CD4-positive, CD25-positive, alpha-beta regulatory T cell (primary cell): ENCODE measurements at regions not wholly inside any gene's neighbourhood (a gene's known extent, or its start where the extent isn't known, plus 50 kb on each side); places are given as distances from the start of the nearest gene placed in this dataset.
A peak's percentile ranks its signal among the peaks of the same experiment; 100 is the strongest.

ENCODE experiments used
- ATAC-seq, 2 donors: fragments of 150-1000 bp; cut with Tn5 transposase; one replicate each; pipeline ENCODE4 v1.10.0; 2021; ENCODE audit warnings: low read depth in 2 of 2, moderate number of reproducible peaks in 2 of 2, moderate library complexity in 1 of 2
- DNase-seq, 3 donors: peaks; one replicate each; pipeline versions ENCODE4 v3.0.0 to v3.0.0-alpha.2; 2012 to 2022; ENCODE audit warnings: mixed read lengths in 1 of 3
- H3K27ac ChIP-seq: one replicate; pipeline ENCODE4 v1.7.0; 2013; ENCODE audit warnings: mild to moderate bottlenecking, low read length; ENCODE audit not compliant: insufficient read depth, poor library complexity, severe bottlenecking
- H3K27me3 ChIP-seq: one replicate; pipeline ENCODE4 v1.7.0; 2013; ENCODE audit warnings: low read length; ENCODE audit not compliant: control insufficient read depth, insufficient read depth
- H3K36me3 ChIP-seq: one replicate; pipeline ENCODE4 v1.7.0; 2013; ENCODE audit warnings: mild to moderate bottlenecking, low read length, moderate library complexity; ENCODE audit not compliant: control insufficient read depth, insufficient read depth
- H3K4me1 ChIP-seq: 2 replicates; pipeline ENCODE4 v1.7.0; 2013; ENCODE audit warnings: mild to moderate bottlenecking, low read length; ENCODE audit not compliant: insufficient read depth, control insufficient read depth, poor library complexity, severe bottlenecking
- H3K4me3 ChIP-seq: one replicate; pipeline ENCODE4 v1.7.0; 2013; ENCODE audit warnings: low read depth, mild to moderate bottlenecking, low read length, moderate library complexity
- H3K9me3 ChIP-seq, 2 experiments: 1 replicate in 1 of 2; 2 replicates in 1 of 2; pipeline ENCODE4 v1.7.0; 2013; ENCODE audit warnings: low read length in 2 of 2, mild to moderate bottlenecking in 1 of 2, moderate library complexity in 1 of 2; ENCODE audit not compliant: control insufficient read depth in 2 of 2
- H3K27ac Mint-ChIP-seq, 3 donors: one replicate each; pipeline ENCODE4 v1.8.0; 2020 to 2022; ENCODE audit warnings: mild to moderate bottlenecking in 3 of 3, mixed read lengths in 3 of 3, moderate library complexity in 2 of 3
- H3K27me3 Mint-ChIP-seq: one replicate; pipeline ENCODE4 v1.8.0; 2022; ENCODE audit warnings: mild to moderate bottlenecking, mixed read lengths
- H3K36me3 Mint-ChIP-seq: one replicate; pipeline ENCODE4 v1.8.0; 2020; ENCODE audit warnings: mixed read lengths
- H3K4me1 Mint-ChIP-seq, 4 donors: one replicate each; pipeline ENCODE4 v1.8.0; 2020 to 2022; ENCODE audit warnings: mixed read lengths in 4 of 4, mild to moderate bottlenecking in 1 of 4
- H3K4me3 Mint-ChIP-seq, 4 donors: one replicate each; pipeline ENCODE4 v1.8.0; 2020 to 2022; ENCODE audit warnings: mild to moderate bottlenecking in 4 of 4, mixed read lengths in 4 of 4, moderate library complexity in 3 of 4
- H3K9me3 Mint-ChIP-seq, 7 donors: one replicate each; pipeline ENCODE4 v1.8.0; 2020 to 2022; ENCODE audit warnings: mixed read lengths in 7 of 7, mild to moderate bottlenecking in 3 of 7, moderate library complexity in 2 of 7

DNA sequence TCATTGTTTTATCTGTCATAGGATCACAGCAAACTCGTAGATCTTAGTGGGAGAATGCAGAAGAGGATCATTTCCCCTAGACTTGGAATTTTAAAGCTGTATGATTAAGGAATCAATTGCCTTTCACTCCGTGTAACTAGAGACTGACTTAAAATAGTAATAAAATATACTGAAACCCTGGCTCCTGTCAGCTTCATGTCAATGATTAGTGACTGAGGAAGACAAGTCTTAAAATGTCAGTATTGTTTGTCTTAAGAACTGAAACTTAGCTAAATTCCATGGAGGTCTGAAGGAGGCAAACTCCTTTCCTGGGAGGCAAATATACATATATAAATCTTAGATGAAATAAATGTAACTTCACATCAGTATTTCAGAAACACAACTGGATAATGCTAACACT, 1016.7 kb upstream of the PCDH10 start:
- peaks cover 0 to 4% of the 10 kb centered on the region in 2 experiments for H3K9me3 ChIP-seq
- H3K4me3 Mint-ChIP-seq, result no peak overlapping the region
- no peak overlapping the region for H3K27ac ChIP-seq

DNA sequence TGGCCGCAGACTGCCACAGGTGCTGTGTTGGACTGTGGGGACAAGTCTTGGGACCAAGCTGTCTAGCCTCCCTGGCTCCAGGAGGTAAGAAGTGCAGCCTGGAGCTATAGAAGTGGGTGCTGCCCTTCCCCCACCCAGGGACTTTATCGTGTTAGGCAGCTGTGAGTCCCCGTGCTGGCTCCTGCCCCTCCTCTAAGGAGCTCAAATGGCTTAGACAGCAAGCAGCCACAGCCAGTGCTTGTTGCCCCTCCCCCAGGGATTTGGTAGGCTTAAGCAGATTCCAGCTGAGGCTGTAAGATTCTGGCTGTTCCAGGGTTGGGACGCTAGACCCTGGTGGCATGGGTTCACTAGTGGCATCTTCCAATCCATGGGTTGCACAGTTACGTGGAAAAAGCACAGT, 979.4 kb upstream of the PCDH10 start:
- Mint-ChIP-seq H3K36me3 (no peaks in the 10 kb centered on the region), H3K27me3 (no peaks in the 10 kb centered on the region), H3K4me3 (no peak overlapping the region), H3K27ac (no peak overlapping the region), H3K4me1 (no peaks in the 10 kb centered on the region), H3K9me3 (peaks cover 8 to 22% (median 15%) of the 10 kb centered on the region in 7 donors)
- Histone ChIP-seq H3K27me3 (no peaks in the 10 kb centered on the region), H3K27ac (no peak overlapping the region), H3K4me3 (no peak overlapping the region), H3K9me3 (peaks cover 0 to 16% of the 10 kb centered on the region in 2 experiments), H3K4me1 (no peaks in the 10 kb centered on the region), H3K36me3 (no peaks in the 10 kb centered on the region)
- DNase-seq, result no peak
- no peak for ATAC-seq

More for the DNA sequence above, 1016.7 kb upstream of the PCDH10 start:
- Mint-ChIP-seq H3K36me3 (no peaks in the 10 kb centered on the region), H3K27ac (no peak overlapping the region), H3K27me3 (no peaks in the 10 kb centered on the region), H3K4me1 (no peaks in the 10 kb centered on the region), H3K9me3 (peaks cover 1 to 22% (median 8%) of the 10 kb centered on the region in 7 donors)
- no peaks in the 10 kb centered on the region for H3K27me3 ChIP-seq
- H3K36me3 ChIP-seq, result no peaks in the 10 kb centered on the region
- no peaks in the 10 kb centered on the region for H3K4me1 ChIP-seq
- DNase-seq, result no peak
- no peak overlapping the region for H3K4me3 ChIP-seq
- ATAC-seq, result no peak

GRCh38 chr4:132180020-132180427, 969.1 kb upstream of the PCDH10 start:
- no peak for ATAC-seq
- no peak for DNase-seq
- Histone ChIP-seq H3K9me3 (peaks cover 0 to 3% of the 10 kb centered on the region in 2 experiments), H3K4me3 (no peak overlapping the region), H3K4me1 (no peaks in the 10 kb centered on the region), H3K27ac (no peak overlapping the region), H3K27me3 (no peaks in the 10 kb centered on the region), H3K36me3 (no peaks in the 10 kb centered on the region)
- H3K27ac Mint-ChIP-seq, result no peak overlapping the region
- no peak overlapping the region for H3K4me3 Mint-ChIP-seq
- no peaks in the 10 kb centered on the region for H3K4me1 Mint-ChIP-seq
- no peaks in the 10 kb centered on the region for H3K27me3 Mint-ChIP-seq
- no peaks in the 10 kb centered on the region for H3K36me3 Mint-ChIP-seq
- peaks cover 0 to 9% (median 0%) of the 10 kb centered on the region in 7 donors for H3K9me3 Mint-ChIP-seq

- ATAC-seq (no peak), DNase-seq (no peak)
- no peaks in the 10 kb centered on the region for H3K4me1 ChIP-seq
- Mint-ChIP-seq H3K27me3 (no peaks in the 10 kb centered on the region), H3K36me3 (no peaks in the 10 kb centered on the region), H3K27ac (no peak overlapping the region), H3K4me3 (no peak overlapping the region), H3K4me1 (no peaks in the 10 kb centered on the region), H3K9me3 (peaks cover 0 to 6% (median 4%) of the 10 kb centered on the region in 7 donors)
- H3K36me3 ChIP-seq, result no peaks in the 10 kb centered on the region
- H3K27ac ChIP-seq, result no peak overlapping the region
- H3K4me3 ChIP-seq, result no peak overlapping the region
- H3K27me3 ChIP-seq, result no peaks in the 10 kb centered on the region
- no peaks in the 10 kb centered on the region for H3K9me3 ChIP-seq
These were observed 953.9 kb upstream of the PCDH10 start for GRCh38 chr4:132195176-132195575.

GRCh38 chr4:132203618-132204017, 945.5 kb upstream of the PCDH10 start:
- ATAC-seq, result no peak
- Histone ChIP-seq H3K27ac (no peak overlapping the region), H3K4me3 (no peak overlapping the region), H3K9me3 (no peaks in the 10 kb centered on the region), H3K27me3 (no peaks in the 10 kb centered on the region), H3K36me3 (no peaks in the 10 kb centered on the region), H3K4me1 (no peaks in the 10 kb centered on the region)
- Mint-ChIP-seq H3K27me3 (no peaks in the 10 kb centered on the region), H3K4me3 (no peak overlapping the region), H3K27ac (no peak overlapping the region), H3K4me1 (no peaks in the 10 kb centered on the region), H3K9me3 (peaks cover 0 to 7% (median 2%) of the 10 kb centered on the region in 7 donors), H3K36me3 (no peaks in the 10 kb centered on the region)
- no peak for DNase-seq

- H3K27me3 Mint-ChIP-seq, result no peaks in the 10 kb centered on the region
- no peaks in the 10 kb centered on the region for H3K9me3 ChIP-seq
These were observed 934.6 kb upstream of the PCDH10 start for GRCh38 chr4:132214519-132214918.

DNA sequence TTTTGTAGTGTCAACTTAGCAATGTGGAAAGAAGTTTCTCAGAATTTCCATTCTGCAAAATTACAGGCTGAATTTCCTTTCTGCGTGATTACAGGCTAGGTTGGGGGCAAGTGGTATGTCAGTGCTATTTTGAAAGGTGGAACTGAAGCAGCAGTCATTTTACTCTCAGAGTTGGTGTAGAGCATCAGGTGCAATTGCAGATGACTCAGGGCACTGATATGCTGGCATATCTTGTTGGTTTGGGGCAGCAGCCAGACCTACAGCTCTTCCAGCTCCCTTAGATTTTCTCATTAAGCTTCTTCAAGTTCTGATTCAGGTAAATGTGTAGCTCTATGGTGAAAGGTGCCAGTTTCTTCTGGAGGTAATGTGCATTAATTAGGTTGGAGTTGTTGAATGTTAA, 930.7 kb upstream of the PCDH10 start:
- H3K4me3 ChIP-seq, result no peak overlapping the region
- H3K36me3 Mint-ChIP-seq, result no peaks in the 10 kb centered on the region
- H3K27me3 ChIP-seq, result no peaks in the 10 kb centered on the region
- no peaks in the 10 kb centered on the region for H3K9me3 ChIP-seq
- H3K4me3 Mint-ChIP-seq, result no peak overlapping the region
- H3K4me1 Mint-ChIP-seq, result no peaks in the 10 kb centered on the region
- H3K9me3 Mint-ChIP-seq, result peaks cover 0 to 23% (median 7%) of the 10 kb centered on the region in 7 donors
- H3K27ac ChIP-seq, result no peak overlapping the region
- H3K36me3 ChIP-seq, result no peaks in the 10 kb centered on the region
- ATAC-seq, result no peak
- no peak for DNase-seq
- H3K27me3 Mint-ChIP-seq, result no peaks in the 10 kb centered on the region
- H3K27ac Mint-ChIP-seq, result no peak overlapping the region
- no peaks in the 10 kb centered on the region for H3K4me1 ChIP-seq

More at GRCh38 chr4:132214519-132214918, 934.6 kb upstream of the PCDH10 start:
- no peak overlapping the region for H3K27ac ChIP-seq
- H3K9me3 Mint-ChIP-seq, result peaks cover 0 to 22% (median 2%) of the 10 kb centered on the region in 7 donors
- H3K4me1 Mint-ChIP-seq, result no peaks in the 10 kb centered on the region
- DNase-seq (no peak), ATAC-seq (no peak)
- H3K27me3 ChIP-seq, result no peaks in the 10 kb centered on the region
- H3K36me3 Mint-ChIP-seq, result no peaks in the 10 kb centered on the region
- no peak overlapping the region for H3K4me3 ChIP-seq
- H3K27ac Mint-ChIP-seq, result no peak overlapping the region
- no peaks in the 10 kb centered on the region for H3K4me1 ChIP-seq
- no peaks in the 10 kb centered on the region for H3K36me3 ChIP-seq
- H3K4me3 Mint-ChIP-seq, result no peak overlapping the region

- no peaks in the 10 kb centered on the region for H3K4me1 Mint-ChIP-seq
- no peak overlapping the region for H3K4me3 ChIP-seq
- H3K36me3 ChIP-seq, result no peaks in the 10 kb centered on the region
- peaks cover 4 to 21% (median 7%) of the 10 kb centered on the region in 7 donors for H3K9me3 Mint-ChIP-seq
- no peaks in the 10 kb centered on the region for H3K27me3 ChIP-seq
- no peaks in the 10 kb centered on the region for H3K27me3 Mint-ChIP-seq
- no peaks in the 10 kb centered on the region for H3K4me1 ChIP-seq
- H3K36me3 Mint-ChIP-seq, result no peaks in the 10 kb centered on the region
- DNase-seq, result no peak
- peak overlapping the region in 1 of 3 donors; percentile 35 for H3K27ac Mint-ChIP-seq
- H3K4me3 Mint-ChIP-seq, result no peak overlapping the region
- no peak overlapping the region for H3K27ac ChIP-seq
- H3K9me3 ChIP-seq, result peaks cover 2 to 3% of the 10 kb centered on the region in 2 experiments
- ATAC-seq, result no peak
These were observed 921.8 kb upstream of the PCDH10 start for GRCh38 chr4:132227151-132227856.
